DND-41 (cell line): ENCODE measurements at regions not wholly inside any gene's neighbourhood (a gene's known extent, or its start where the extent isn't known, plus 50 kb on each side); places are given as distances from the start of the nearest gene placed in this dataset.

Experiments used
- ATAC-seq: fragments of 200-7000 bp; cut with Tn5 transposase; 3 replicates; pipeline ENCODE4 v1.9.1; 2021; ENCODE audit warnings: low read depth; ENCODE audit not compliant: insufficient read depth
- DNase-seq: peaks from one replicate; pipeline ENCODE4 v3.0.0-alpha.2; 2020
- H2AFZ ChIP-seq: 2 replicates; pipeline ENCODE4 v1.6.0; 2012; ENCODE audit warnings: low read depth, low read length
- H3K27ac ChIP-seq: 2 replicates; pipeline ENCODE4 v1.5.1; 2012; ENCODE audit warnings: low read length, inconsistent platforms
- H3K27me3 ChIP-seq: fragments of 200-600 bp; sonication (generic); 2 replicates; pipeline ENCODE4 v1.6.0; 2012; ENCODE audit warnings: low read length, mild to moderate bottlenecking, inconsistent platforms; ENCODE audit not compliant: insufficient read depth, poor library complexity
- H3K36me3 ChIP-seq: 2 replicates; pipeline ENCODE4 v1.5.1; 2012; ENCODE audit warnings: low read length, inconsistent platforms; ENCODE audit not compliant: insufficient read depth
- H3K4me1 ChIP-seq: 2 replicates; pipeline ENCODE4 v1.5.1; 2012; ENCODE audit warnings: mild to moderate bottlenecking, low read length; ENCODE audit not compliant: insufficient read depth
- H3K4me2 ChIP-seq: 2 replicates; pipeline ENCODE4 v1.6.0; 2012; ENCODE audit warnings: mild to moderate bottlenecking, moderate library complexity, low read length, inconsistent platforms; ENCODE audit not compliant: insufficient read depth
- H3K4me3 ChIP-seq, 2 experiments: fragments of 200-600 bp in 1 of 2; shearing (Covaris generic) in 1 of 2; 2 replicates each; pipeline ENCODE4 v1.5.1; 2012 to 2016; ENCODE audit warnings: inconsistent platforms in 2 of 2, low read length in 2 of 2, mild to moderate bottlenecking in 2 of 2, low read depth in 1 of 2, moderate library complexity in 1 of 2
- H3K79me2 ChIP-seq: 2 replicates; pipeline ENCODE4 v1.6.0; 2012; ENCODE audit warnings: low read length, inconsistent platforms; ENCODE audit not compliant: insufficient read depth
- H3K9ac ChIP-seq: 2 replicates; pipeline ENCODE4 v1.6.0; 2012; ENCODE audit warnings: low read depth, mild to moderate bottlenecking, inconsistent platforms, low read length, moderate library complexity
- H3K9me3 ChIP-seq: 2 replicates; pipeline ENCODE4 v1.5.1; 2012; ENCODE audit warnings: low read length, moderate library complexity, mild to moderate bottlenecking, inconsistent platforms; ENCODE audit not compliant: insufficient read depth, severe bottlenecking
- H4K20me1 ChIP-seq: 2 replicates; pipeline ENCODE4 v1.6.0; 2012; ENCODE audit warnings: low read length; ENCODE audit not compliant: insufficient read depth
- CTCF ChIP-seq: IDR thresholded peaks from 2 replicates; pipeline ENCODE4 v1.5.1; 2012; ENCODE audit warnings: borderline replicate concordance, low read length, moderate library complexity, mild to moderate bottlenecking; ENCODE audit not compliant: poor library complexity, severe bottlenecking; ENCODE audit errors: extremely low read depth
- EZH2 ChIP-seq: IDR thresholded peaks from 3 replicates; pipeline ENCODE4 v1.6.1; 2012; ENCODE audit warnings: borderline replicate concordance, low read depth, mild to moderate bottlenecking, moderate library complexity, low read length, inconsistent platforms; ENCODE audit not compliant: severe bottlenecking

GRCh38 chr2:42875880-42876279 is 83.5 kb upstream of the HAAO start:
- H3K4me3 ChIP-seq: no peak overlapping the region
- no peaks in the 10 kb centered on the region for H4K20me1 ChIP-seq
- ATAC-seq (no peak), DNase-seq (no peak)
- H3K27me3 ChIP-seq: no peaks in the 10 kb centered on the region
- H3K36me3 ChIP-seq: no peaks in the 10 kb centered on the region
- H3K4me2 ChIP-seq: no peak overlapping the region
- no peak overlapping the region for H2AFZ ChIP-seq
- H3K9me3 ChIP-seq: no peaks in the 10 kb centered on the region
- no peak overlapping the region for H3K27ac ChIP-seq
- H3K9ac ChIP-seq: no peak overlapping the region
- H3K4me1 ChIP-seq: no peaks in the 10 kb centered on the region
- H3K79me2 ChIP-seq: no peaks in the 10 kb centered on the region
- no peak for TF ChIP-seq EZH2
- TF ChIP-seq CTCF: no peak

GRCh38 chr2:42874949-42875801 is 82.8 kb upstream of the HAAO start:
- ATAC-seq: no peak
- TF ChIP-seq CTCF (no peak), EZH2 (no peak)
- no peak for DNase-seq
- no peaks in the 10 kb centered on the region for H3K36me3 ChIP-seq
- H4K20me1 ChIP-seq: no peaks in the 10 kb centered on the region
- H2AFZ ChIP-seq: no peak overlapping the region
- no peak overlapping the region for H3K9ac ChIP-seq
- H3K27ac ChIP-seq: no peak overlapping the region
- H3K4me1 ChIP-seq: no peaks in the 10 kb centered on the region
- H3K27me3 ChIP-seq: no peaks in the 10 kb centered on the region
- no peaks in the 10 kb centered on the region for H3K9me3 ChIP-seq
- no peaks in the 10 kb centered on the region for H3K79me2 ChIP-seq
- no peak overlapping the region for H3K4me2 ChIP-seq
- no peak overlapping the region for H3K4me3 ChIP-seq

GRCh38 chr2:42872721-42873120 is 80.3 kb upstream of the HAAO start:
- no peak overlapping the region for H3K9ac ChIP-seq
- H3K79me2 ChIP-seq: no peaks in the 10 kb centered on the region

More at GRCh38 chr2:42872721-42873120, 80.3 kb upstream of the HAAO start:
- H3K36me3 ChIP-seq: no peaks in the 10 kb centered on the region
- no peak overlapping the region for H3K4me2 ChIP-seq
- H4K20me1 ChIP-seq: no peaks in the 10 kb centered on the region
- no peaks in the 10 kb centered on the region for H3K4me1 ChIP-seq
- TF ChIP-seq EZH2 (no peak), CTCF (no peak)
- H3K27me3 ChIP-seq: no peaks in the 10 kb centered on the region
- ATAC-seq (no peak), DNase-seq (no peak)
- no peak overlapping the region for H3K4me3 ChIP-seq
- no peak overlapping the region for H2AFZ ChIP-seq
- H3K27ac ChIP-seq: no peak overlapping the region
- peaks cover 9% of the 10 kb centered on the region for H3K9me3 ChIP-seq
